ENCODE measurements at regions not wholly inside any gene's neighbourhood (a gene's known extent, or its start where the extent isn't known, plus 50 kb on each side); places are given as distances from the start of the nearest gene placed in this dataset.

DNA sequence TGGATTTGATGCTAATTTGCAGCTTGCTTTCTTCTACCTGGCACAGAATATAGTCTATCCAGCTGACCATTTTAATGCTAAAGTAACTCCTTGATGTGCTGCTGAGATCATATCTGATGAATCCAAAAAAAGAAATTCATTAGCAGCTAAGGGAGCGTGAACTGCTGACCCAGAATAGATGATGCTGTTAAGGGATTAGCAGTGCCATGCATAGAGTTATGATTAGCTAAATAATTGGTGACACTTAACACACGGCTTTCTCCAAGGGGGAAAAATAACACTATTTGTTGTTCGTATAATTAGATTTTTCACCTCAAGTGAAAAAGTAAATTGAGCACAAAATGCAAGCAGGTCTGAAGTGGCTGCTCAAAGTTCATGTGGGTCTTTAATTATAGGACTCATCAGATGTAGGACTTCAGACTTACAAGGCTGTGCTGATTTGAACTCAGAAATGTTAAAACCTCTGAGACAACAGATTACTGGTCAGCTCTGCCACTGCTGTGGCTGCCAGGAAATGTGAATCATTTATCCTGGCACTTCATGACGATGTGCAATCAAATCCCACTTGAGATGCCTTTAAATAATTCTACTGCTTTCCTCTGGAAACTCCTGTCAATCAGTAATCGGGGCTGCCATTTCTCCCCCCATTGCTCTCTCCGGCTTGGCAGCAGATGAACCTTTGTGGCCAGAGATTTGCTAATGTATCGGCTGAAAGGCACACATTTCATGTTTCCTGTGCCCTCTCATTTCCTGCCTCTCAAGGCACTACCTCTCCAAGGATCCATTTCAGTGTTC lies 291.6 kb upstream of the C9orf72 start:
- Histone ChIP-seq H3K4me1 (ENCODE audit: insufficient read depth, insufficient read length) (no peaks in the 10 kb centered on the region), H3K36me3 (ENCODE audit: insufficient read depth, insufficient read length, low read length) (no peaks in the 10 kb centered on the region), H3K4me3 (ENCODE audit: insufficient read length, low read depth) (no peak overlapping the region), H3K9ac (ENCODE audit: insufficient read length, low read depth) (no peak overlapping the region), H3K27me3 (ENCODE audit: insufficient read depth, insufficient read length) (no peaks in the 10 kb centered on the region), H3K9me3 (ENCODE audit: insufficient read depth, low read length) (no peaks in the 10 kb centered on the region)
- TF ChIP-seq SUZ12 (IDR thresholded peaks at IDR 0.05; ENCODE audit: extremely low read depth, insufficient read depth, insufficient read length) (no peak), ZNF274 (IDR thresholded peaks at IDR 0.05; ENCODE audit: low read depth, low read length) (no peak), YY1 (IDR thresholded peaks at IDR 0.05; ENCODE audit: insufficient read depth, insufficient read length) (no peak)
- DNase-seq (ENCODE audit: low read depth, low spot score) = no peak

DNA sequence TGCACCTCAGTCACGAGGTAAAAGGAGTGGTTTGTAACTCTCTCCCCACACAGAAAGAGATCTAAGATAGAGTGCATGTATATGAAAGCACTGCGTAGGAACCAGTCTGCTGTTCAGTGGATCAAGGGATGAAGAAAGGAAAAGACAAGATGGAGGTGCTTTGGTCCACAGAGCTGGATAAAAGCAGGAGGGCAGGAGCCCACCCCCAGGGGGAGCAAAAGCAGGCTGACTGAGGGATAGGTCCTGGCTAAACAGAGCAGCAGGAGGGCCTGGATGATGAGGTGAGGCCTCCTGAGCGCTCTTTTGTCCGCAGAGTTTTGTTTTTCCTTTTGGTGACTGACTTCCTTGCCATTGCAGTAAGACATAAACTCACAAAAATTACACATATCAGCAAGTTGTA lies 293.5 kb upstream of the C9orf72 start:
- DNase-seq (ENCODE audit: low read depth, low spot score) = no peak
- Histone ChIP-seq H3K36me3 (ENCODE audit: insufficient read depth, insufficient read length, low read length) (no peaks in the 10 kb centered on the region), H3K4me3 (ENCODE audit: insufficient read length, low read depth) (no peak overlapping the region), H3K4me1 (ENCODE audit: insufficient read depth, insufficient read length) (no peaks in the 10 kb centered on the region), H3K9ac (ENCODE audit: insufficient read length, low read depth) (no peak overlapping the region), H3K9me3 (ENCODE audit: insufficient read depth, low read length) (peaks cover 6% of the 10 kb centered on the region; the same call in 1 of the 2 replicates), H3K27me3 (ENCODE audit: insufficient read depth, insufficient read length) (no peaks in the 10 kb centered on the region)
- TF ChIP-seq SUZ12 (IDR thresholded peaks at IDR 0.05; ENCODE audit: extremely low read depth, insufficient read depth, insufficient read length) (no peak), ZNF274 (IDR thresholded peaks at IDR 0.05; ENCODE audit: low read depth, low read length) (no peak), YY1 (IDR thresholded peaks at IDR 0.05; ENCODE audit: insufficient read depth, insufficient read length) (no peak)

DNA sequence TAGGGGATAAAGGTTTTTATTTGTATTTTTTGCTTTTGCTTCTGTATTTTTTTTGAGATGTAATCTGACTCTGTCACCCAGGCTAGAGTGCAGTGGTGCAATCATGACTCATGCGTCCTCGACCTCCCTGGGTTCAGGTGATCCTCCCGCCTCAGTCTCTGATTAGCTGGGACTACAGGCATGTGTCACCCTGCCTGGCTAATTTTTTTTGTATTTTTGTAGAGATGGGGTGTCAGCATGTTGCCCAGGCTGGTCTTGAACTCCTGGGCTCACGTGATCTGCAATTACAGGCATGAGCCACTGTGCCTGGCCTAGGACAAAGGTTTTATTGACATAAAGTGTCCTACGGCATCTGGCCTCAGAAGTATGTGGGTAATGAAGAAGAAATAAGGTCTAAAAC lies 297.1 kb upstream of the C9orf72 start:
- H3K9me3 ChIP-seq (ENCODE audit: insufficient read depth, low read length) = peaks cover 7% of the 10 kb centered on the region; the same call in 1 of the 2 replicates
- no peak overlapping the region for H3K9ac ChIP-seq (ENCODE audit: insufficient read length, low read depth)
- no peak overlapping the region for H3K4me3 ChIP-seq (ENCODE audit: insufficient read length, low read depth)
- TF ChIP-seq SUZ12 (IDR thresholded peaks at IDR 0.05; ENCODE audit: extremely low read depth, insufficient read depth, insufficient read length) (no peak), ZNF274 (IDR thresholded peaks at IDR 0.05; ENCODE audit: low read depth, low read length) (no peak), YY1 (IDR thresholded peaks at IDR 0.05; ENCODE audit: insufficient read depth, insufficient read length) (no peak)
- no peaks in the 10 kb centered on the region for H3K36me3 ChIP-seq (ENCODE audit: insufficient read depth, insufficient read length, low read length)
- no peak for DNase-seq (ENCODE audit: low read depth, low spot score)
- H3K4me1 ChIP-seq (ENCODE audit: insufficient read depth, insufficient read length) = no peaks in the 10 kb centered on the region
- no peaks in the 10 kb centered on the region for H3K27me3 ChIP-seq (ENCODE audit: insufficient read depth, insufficient read length)

DNA sequence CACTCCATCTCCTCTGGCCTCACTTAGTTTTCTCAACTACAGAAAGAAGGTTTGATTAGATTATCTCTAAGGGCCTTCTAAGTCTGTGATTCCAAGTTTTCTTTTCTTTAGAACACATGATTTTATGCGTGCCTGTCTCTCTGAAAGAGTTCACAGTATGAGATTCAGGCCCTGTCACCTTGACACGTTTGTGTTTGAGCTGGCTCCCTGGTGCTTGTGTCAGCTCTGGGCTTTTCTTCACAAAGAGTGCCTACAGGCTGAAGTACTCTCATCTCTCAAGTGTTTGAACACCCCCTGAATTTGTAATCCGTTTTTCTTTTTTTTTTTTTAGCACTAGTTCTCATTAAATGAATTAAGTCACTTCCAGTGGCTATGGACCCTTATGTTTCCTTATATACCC lies 306.9 kb upstream of the C9orf72 start:
- no peaks in the 10 kb centered on the region for H3K27me3 ChIP-seq (ENCODE audit: insufficient read depth, insufficient read length)
- H3K4me1 ChIP-seq (ENCODE audit: insufficient read depth, insufficient read length) = no peaks in the 10 kb centered on the region
- TF ChIP-seq YY1 (IDR thresholded peaks at IDR 0.05; ENCODE audit: insufficient read depth, insufficient read length) (no peak), SUZ12 (IDR thresholded peaks at IDR 0.05; ENCODE audit: extremely low read depth, insufficient read depth, insufficient read length) (no peak), ZNF274 (IDR thresholded peaks at IDR 0.05; ENCODE audit: low read depth, low read length) (no peak)
- no peaks in the 10 kb centered on the region for H3K36me3 ChIP-seq (ENCODE audit: insufficient read depth, insufficient read length, low read length)
- H3K4me3 ChIP-seq (ENCODE audit: insufficient read length, low read depth) = no peak overlapping the region
- H3K9me3 ChIP-seq (ENCODE audit: insufficient read depth, low read length) = no peaks in the 10 kb centered on the region
- H3K9ac ChIP-seq (ENCODE audit: insufficient read length, low read depth) = no peak overlapping the region
- no peak for DNase-seq (ENCODE audit: low read depth, low spot score)

DNA sequence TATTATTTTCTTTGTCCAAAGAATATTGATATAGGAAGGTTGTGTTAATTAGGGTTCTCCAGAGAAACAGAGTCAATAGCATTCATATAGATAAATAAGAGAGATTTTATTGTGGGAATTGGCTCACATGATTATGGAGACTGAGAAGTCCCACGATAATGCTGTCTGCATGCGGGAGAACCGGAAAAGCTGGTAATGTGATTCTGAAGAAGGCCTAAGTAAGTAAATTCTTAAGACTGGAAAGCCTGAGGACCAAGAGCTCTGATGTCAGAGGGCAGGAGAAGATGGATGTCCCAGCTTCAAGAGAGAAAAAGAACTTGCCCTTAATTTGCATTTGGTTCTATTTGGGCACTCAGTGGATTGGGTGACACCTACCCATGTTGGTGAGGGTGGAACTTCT lies 307.4 kb upstream of the C9orf72 start:
- DNase-seq (ENCODE audit: low read depth, low spot score) = no peak

DNA sequence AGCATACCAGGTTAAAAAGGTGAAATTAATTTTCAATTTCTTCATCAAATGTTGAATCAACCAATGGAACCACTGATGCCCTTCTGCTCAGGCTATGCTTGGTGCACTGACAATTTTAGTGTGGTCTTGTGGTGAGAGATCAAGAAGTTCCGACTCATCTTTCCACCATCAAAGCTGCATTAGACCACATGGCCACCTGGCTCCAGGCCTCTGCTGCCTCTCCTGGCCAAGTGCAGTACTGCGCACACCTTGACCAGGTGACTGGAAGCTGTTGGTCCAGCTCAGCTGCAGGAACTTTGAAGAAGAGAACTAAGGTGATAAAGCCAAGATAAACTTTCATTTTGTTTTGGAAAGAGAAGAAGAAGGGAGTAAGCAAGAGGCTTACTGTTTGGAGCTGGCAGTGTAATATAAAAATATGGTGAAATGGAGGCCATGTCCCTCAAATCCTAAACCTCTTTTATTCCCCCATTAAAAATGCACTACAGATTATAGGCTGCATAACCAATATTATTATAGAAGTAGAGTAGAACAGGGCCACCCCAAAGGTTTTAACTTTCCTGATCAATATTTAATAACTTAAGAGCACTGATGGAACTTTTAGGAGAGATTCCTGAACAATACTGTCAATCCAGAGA lies 315.5 kb upstream of the C9orf72 start:
- no peaks in the 10 kb centered on the region for H3K36me3 ChIP-seq (ENCODE audit: insufficient read depth, insufficient read length, low read length)
- H3K9me3 ChIP-seq (ENCODE audit: insufficient read depth, low read length) = peaks cover 3% of the 10 kb centered on the region; the same call in 1 of the 2 replicates
- TF ChIP-seq SUZ12 (IDR thresholded peaks at IDR 0.05; ENCODE audit: extremely low read depth, insufficient read depth, insufficient read length) (no peak), ZNF274 (IDR thresholded peaks at IDR 0.05; ENCODE audit: low read depth, low read length) (no peak), YY1 (IDR thresholded peaks at IDR 0.05; ENCODE audit: insufficient read depth, insufficient read length) (no peak)
- H3K27me3 ChIP-seq (ENCODE audit: insufficient read depth, insufficient read length) = no peaks in the 10 kb centered on the region
- no peak overlapping the region for H3K9ac ChIP-seq (ENCODE audit: insufficient read length, low read depth)
- no peak overlapping the region for H3K4me3 ChIP-seq (ENCODE audit: insufficient read length, low read depth)
- DNase-seq (ENCODE audit: low read depth, low spot score) = peak; percentile 32
- H3K4me1 ChIP-seq (ENCODE audit: insufficient read depth, insufficient read length) = no peaks in the 10 kb centered on the region

More for the DNA sequence above, 307.4 kb upstream of the C9orf72 start:
- no peak for TF ChIP-seq SUZ12 (IDR thresholded peaks at IDR 0.05; ENCODE audit: extremely low read depth, insufficient read depth, insufficient read length)
- TF ChIP-seq YY1 (IDR thresholded peaks at IDR 0.05; ENCODE audit: insufficient read depth, insufficient read length) = no peak
- TF ChIP-seq ZNF274 (IDR thresholded peaks at IDR 0.05; ENCODE audit: low read depth, low read length) = no peak
- no peak overlapping the region for H3K9ac ChIP-seq (ENCODE audit: insufficient read length, low read depth)
- no peaks in the 10 kb centered on the region for H3K36me3 ChIP-seq (ENCODE audit: insufficient read depth, insufficient read length, low read length)
- H3K4me1 ChIP-seq (ENCODE audit: insufficient read depth, insufficient read length) = no peaks in the 10 kb centered on the region
- H3K27me3 ChIP-seq (ENCODE audit: insufficient read depth, insufficient read length) = no peaks in the 10 kb centered on the region
- H3K4me3 ChIP-seq (ENCODE audit: insufficient read length, low read depth) = no peak overlapping the region
- H3K9me3 ChIP-seq (ENCODE audit: insufficient read depth, low read length) = no peaks in the 10 kb centered on the region

DNA sequence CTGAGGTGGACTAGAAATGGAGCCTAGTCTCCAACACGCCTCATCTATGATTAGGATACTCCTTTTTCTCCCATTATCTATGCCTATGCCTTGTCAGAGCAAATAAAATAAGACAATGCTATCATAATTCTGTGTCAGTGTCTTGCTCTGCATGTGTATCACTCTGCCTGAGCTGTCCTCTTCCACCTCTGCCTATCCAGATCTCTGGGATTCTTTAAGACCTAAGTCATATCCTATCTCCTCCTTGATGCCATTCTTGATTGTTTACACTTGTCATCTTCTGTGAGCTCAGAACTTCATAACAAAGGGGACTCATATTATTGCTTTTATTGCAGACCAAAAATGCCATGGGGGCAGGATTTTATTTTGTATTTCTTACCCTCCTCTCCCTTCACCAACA lies 351.2 kb upstream of the C9orf72 start:
- H3K4me3 ChIP-seq (ENCODE audit: insufficient read length, low read depth) = no peak overlapping the region
- H3K4me1 ChIP-seq (ENCODE audit: insufficient read depth, insufficient read length) = no peaks in the 10 kb centered on the region
- no peaks in the 10 kb centered on the region for H3K36me3 ChIP-seq (ENCODE audit: insufficient read depth, insufficient read length, low read length)
- H3K27me3 ChIP-seq (ENCODE audit: insufficient read depth, insufficient read length) = no peaks in the 10 kb centered on the region
- no peak overlapping the region for H3K9ac ChIP-seq (ENCODE audit: insufficient read length, low read depth)
- H3K9me3 ChIP-seq (ENCODE audit: insufficient read depth, low read length) = no peaks in the 10 kb centered on the region
- DNase-seq (ENCODE audit: low read depth, low spot score) = no peak
- TF ChIP-seq ZNF274 (IDR thresholded peaks at IDR 0.05; ENCODE audit: low read depth, low read length) (no peak), YY1 (IDR thresholded peaks at IDR 0.05; ENCODE audit: insufficient read depth, insufficient read length) (no peak), SUZ12 (IDR thresholded peaks at IDR 0.05; ENCODE audit: extremely low read depth, insufficient read depth, insufficient read length) (no peak)

All from NT2/D1 (cell line).